Glutamatergic neuron (in vitro differentiated cells): ENCODE measurements at regions not wholly inside any gene's neighbourhood (a gene's known extent, or its start where the extent isn't known, plus 50 kb on each side); places are given as distances from the start of the nearest gene placed in this dataset.

ENCODE experiments used
- DNase-seq: peaks from one replicate; pipeline ENCODE4 v3.0.0; 2022
- H3K27ac Mint-ChIP-seq: one replicate; pipeline ENCODE4 v1.8.0; 2020; ENCODE audit warnings: mild to moderate bottlenecking, mixed read lengths, inconsistent platforms; ENCODE audit not compliant: unreplicated experiment
- H3K27me3 Mint-ChIP-seq: one replicate; pipeline ENCODE4 v1.8.0; 2020; ENCODE audit warnings: mild to moderate bottlenecking, moderate library complexity, mixed read lengths, inconsistent platforms; ENCODE audit not compliant: unreplicated experiment
- H3K36me3 Mint-ChIP-seq: one replicate; pipeline ENCODE4 v1.8.0; 2020; ENCODE audit warnings: mild to moderate bottlenecking, mixed read lengths, inconsistent platforms; ENCODE audit not compliant: unreplicated experiment
- H3K4me1 Mint-ChIP-seq: one replicate; pipeline ENCODE4 v1.8.0; 2020; ENCODE audit warnings: mild to moderate bottlenecking, low read depth, mixed read lengths, inconsistent platforms; ENCODE audit not compliant: unreplicated experiment
- H3K4me3 Mint-ChIP-seq: one replicate; pipeline ENCODE4 v1.8.0; 2020; ENCODE audit warnings: mild to moderate bottlenecking, mixed read lengths, inconsistent platforms; ENCODE audit not compliant: unreplicated experiment
- H3K9me3 Mint-ChIP-seq: one replicate; pipeline ENCODE4 v1.8.0; 2020; ENCODE audit warnings: mild to moderate bottlenecking, moderate library complexity, mixed read lengths, inconsistent platforms; ENCODE audit not compliant: unreplicated experiment
- TF ChIP-seq, protein P1 (sequence below): fragments of 200-600 bp; sonication (generic); IDR thresholded peaks from one replicate; pipeline ENCODE4 v1.5.0; 2021; ENCODE audit not compliant: partially characterized antibody, unreplicated experiment

DNA sequence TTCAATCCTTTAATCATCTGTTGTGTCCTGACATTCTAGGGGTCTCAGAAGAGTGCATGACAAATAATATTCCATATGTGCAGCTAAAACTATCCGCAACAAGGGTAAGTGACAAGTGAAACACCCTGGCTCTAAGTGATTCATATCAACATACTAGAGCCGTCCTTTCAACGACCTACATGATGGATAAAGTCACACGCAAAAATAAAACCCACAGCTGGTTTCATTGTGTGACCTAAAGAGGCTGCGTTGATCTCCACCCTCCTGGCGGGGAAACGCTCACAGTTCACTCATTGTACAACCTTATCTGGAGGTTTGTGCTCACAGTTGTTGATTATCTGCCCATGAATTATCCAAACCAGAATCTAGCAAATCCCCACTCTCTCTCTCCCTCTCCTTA is 365.3 kb upstream of the PKN2 start:
- H3K27ac Mint-ChIP-seq = no peak overlapping the region
- H3K27me3 Mint-ChIP-seq = peaks cover 2% of the 10 kb centered on the region

DNA sequence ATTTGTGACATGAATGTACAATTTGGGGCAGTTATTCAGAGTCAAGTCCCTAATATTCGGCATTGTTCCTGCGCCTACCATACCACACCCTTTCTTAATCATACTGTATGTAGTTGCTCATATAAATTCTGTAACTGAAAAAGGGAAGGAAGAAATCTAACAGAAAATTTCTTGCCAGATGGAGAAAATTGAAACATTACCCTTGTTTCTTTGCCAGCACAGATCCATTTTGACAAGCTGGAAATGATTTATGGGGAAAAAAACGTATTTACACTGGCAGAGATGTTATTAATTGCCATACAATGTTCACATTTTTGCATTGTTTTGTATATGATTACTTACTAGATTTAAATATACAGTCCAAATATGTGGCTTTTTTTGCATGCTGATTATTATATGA is 363.8 kb upstream of the PKN2 start:
- Mint-ChIP-seq H3K36me3 (no peaks in the 10 kb centered on the region), H3K9me3 (no peaks in the 10 kb centered on the region)

More for the DNA sequence above, 365.3 kb upstream of the PKN2 start:
- Mint-ChIP-seq H3K36me3 (no peaks in the 10 kb centered on the region), H3K9me3 (no peaks in the 10 kb centered on the region), H3K4me1 (no peaks in the 10 kb centered on the region), H3K4me3 (no peak overlapping the region)
- DNase-seq = no peak
- TF ChIP-seq, protein P1, sequence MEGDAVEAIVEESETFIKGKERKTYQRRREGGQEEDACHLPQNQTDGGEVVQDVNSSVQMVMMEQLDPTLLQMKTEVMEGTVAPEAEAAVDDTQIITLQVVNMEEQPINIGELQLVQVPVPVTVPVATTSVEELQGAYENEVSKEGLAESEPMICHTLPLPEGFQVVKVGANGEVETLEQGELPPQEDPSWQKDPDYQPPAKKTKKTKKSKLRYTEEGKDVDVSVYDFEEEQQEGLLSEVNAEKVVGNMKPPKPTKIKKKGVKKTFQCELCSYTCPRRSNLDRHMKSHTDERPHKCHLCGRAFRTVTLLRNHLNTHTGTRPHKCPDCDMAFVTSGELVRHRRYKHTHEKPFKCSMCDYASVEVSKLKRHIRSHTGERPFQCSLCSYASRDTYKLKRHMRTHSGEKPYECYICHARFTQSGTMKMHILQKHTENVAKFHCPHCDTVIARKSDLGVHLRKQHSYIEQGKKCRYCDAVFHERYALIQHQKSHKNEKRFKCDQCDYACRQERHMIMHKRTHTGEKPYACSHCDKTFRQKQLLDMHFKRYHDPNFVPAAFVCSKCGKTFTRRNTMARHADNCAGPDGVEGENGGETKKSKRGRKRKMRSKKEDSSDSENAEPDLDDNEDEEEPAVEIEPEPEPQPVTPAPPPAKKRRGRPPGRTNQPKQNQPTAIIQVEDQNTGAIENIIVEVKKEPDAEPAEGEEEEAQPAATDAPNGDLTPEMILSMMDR = no peak

DNA sequence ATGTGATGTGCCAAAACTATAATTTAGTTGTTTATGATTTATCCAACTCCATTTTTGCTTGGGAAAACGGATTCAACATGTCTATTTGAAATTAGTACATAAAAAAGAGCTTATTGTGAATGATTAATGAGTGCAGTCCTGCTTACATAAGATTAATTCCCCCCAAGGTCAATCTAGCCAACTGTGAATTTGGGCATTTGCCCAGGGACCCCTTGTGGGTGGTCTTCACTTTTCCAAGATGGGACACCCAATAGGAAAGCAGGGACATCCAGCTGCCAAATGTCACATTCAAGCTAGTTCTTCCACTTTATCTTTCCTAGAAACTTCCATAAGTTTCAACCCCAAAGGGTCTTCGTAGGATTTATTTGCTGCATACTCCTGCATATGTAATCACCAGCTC is 362.4 kb upstream of the PKN2 start:
- Mint-ChIP-seq H3K27me3 (peaks cover 2% of the 10 kb centered on the region), H3K4me1 (no peaks in the 10 kb centered on the region), H3K9me3 (peaks cover 2% of the 10 kb centered on the region), H3K36me3 (no peaks in the 10 kb centered on the region), H3K4me3 (no peak overlapping the region), H3K27ac (no peak overlapping the region)
- TF ChIP-seq, protein P1 = no peak
- no peak for DNase-seq

More for the DNA sequence above, 363.8 kb upstream of the PKN2 start:
- no peaks in the 10 kb centered on the region for H3K4me1 Mint-ChIP-seq
- no peak overlapping the region for H3K27ac Mint-ChIP-seq
- TF ChIP-seq, protein P1 = no peak
- peaks cover 2% of the 10 kb centered on the region for H3K27me3 Mint-ChIP-seq
- DNase-seq = no peak
- H3K4me3 Mint-ChIP-seq = no peak overlapping the region

DNA sequence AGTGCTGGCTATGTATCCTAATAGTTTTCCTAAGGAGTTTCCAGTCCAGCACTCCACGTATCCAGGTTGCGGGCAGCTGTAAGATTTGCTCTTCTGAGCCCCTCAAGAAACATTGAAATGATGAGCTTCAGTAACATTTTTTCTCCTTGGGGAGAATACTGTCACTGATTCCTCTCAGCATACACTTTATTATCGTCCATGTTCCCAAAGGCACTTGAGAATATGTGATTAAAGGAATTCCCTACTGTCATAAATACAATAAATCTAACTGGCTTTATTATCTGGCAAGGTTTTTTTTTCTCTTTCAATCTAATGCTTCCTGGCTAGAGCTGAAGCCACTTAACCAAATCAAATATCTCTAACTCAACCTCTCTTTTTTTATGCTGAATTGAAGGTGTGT is 359.2 kb upstream of the PKN2 start:
- Mint-ChIP-seq H3K36me3 (no peaks in the 10 kb centered on the region), H3K9me3 (peaks cover 2% of the 10 kb centered on the region), H3K27ac (no peak overlapping the region), H3K27me3 (peaks cover 2% of the 10 kb centered on the region), H3K4me1 (no peaks in the 10 kb centered on the region), H3K4me3 (no peak overlapping the region)
- TF ChIP-seq, protein P1 = no peak
- no peak for DNase-seq

DNA sequence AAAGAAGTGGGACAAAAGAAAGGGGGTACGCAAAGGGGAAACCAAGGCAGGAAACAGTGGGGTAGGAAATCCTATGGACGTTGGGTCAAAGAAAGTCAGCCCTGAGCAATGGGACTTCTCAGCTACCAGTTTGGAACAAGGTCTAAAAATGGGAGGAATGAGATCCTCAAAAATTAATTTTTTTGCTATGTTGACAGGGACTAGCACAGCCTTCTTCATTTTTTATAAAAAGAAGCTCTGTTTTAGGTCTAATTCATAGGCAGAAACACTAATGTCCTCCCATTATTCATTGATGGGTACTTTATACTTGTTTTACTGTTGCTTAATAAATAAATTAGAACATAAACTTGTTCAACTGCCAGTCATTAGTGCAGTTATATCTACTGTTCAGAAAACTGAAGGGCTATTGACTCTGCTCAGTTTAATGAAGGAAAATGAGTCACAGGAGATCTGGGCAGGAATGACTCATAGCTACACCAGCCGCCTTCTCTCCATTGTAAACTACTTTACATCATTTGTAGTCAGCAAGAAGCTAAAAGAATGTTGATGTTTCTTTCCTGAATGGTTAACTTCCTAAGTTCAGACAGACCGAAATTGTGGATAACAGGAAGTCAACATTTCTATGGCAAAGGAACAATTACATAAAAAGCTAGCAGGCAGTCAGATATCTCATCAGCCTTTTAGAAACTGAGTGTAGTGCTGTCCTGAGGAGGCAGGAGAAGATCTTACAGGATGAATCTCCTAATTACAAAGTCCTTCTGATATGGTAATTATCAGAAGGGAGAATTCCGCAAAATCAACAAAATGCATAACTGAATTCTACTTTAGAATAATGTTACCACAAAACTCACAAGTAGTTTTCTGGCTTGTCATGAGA is 356.4 kb upstream of the PKN2 start:
- Mint-ChIP-seq H3K4me3 (no peak overlapping the region), H3K36me3 (no peaks in the 10 kb centered on the region), H3K9me3 (peaks cover 2% of the 10 kb centered on the region), H3K27ac (no peak overlapping the region), H3K4me1 (no peaks in the 10 kb centered on the region), H3K27me3 (no peaks in the 10 kb centered on the region)
- TF ChIP-seq, protein P1 = no peak
- no peak for DNase-seq
